A549 (cell line): ENCODE measurements at regions not wholly inside any gene's neighbourhood (a gene's known extent, or its start where the extent isn't known, plus 50 kb on each side); places are given as distances from the start of the nearest gene placed in this dataset.
A peak's percentile ranks its signal among the peaks of the same experiment; 100 is the strongest.

Experiments
- ATAC-seq, 2 experiments: fragments of 200-7000 bp in 1 of 2; fragments of >200 bp in 1 of 2; cut with Nextera tagmentation in 1 of 2; cut with Tn5 transposase in 1 of 2; 3 replicates each; pipeline versions ENCODE4 v1.8.0 to v1.9.1; 2018 to 2020; ENCODE audit warnings: mild to moderate bottlenecking in 1 of 2, moderate library complexity in 1 of 2
- CTCF ChIA-PET: fragments of 300-600 bp; sonication (Branson Sonifier 250); formaldehyde crosslinking; extraction: SDS; loops from one replicate; lab custom pipeline; 2021; ENCODE audit warnings: antibody characterized with exemption, inconsistent platforms; lab: Yijun Ruan, JAX
- POLR2A ChIA-PET: fragments of 350-600 bp; formaldehyde crosslinking; extraction: SDS; loops from one replicate; lab custom pipeline; 2021; ENCODE audit warnings: antibody characterized with exemption, inconsistent platforms; lab: Yijun Ruan, JAX
- DNase-seq, 2 experiments: peaks; one replicate each; pipeline versions ENCODE4 v3.0.0 to v3.0.0-alpha.2; 2011 to 2016; ENCODE audit warnings: low read depth in 1 of 2, low spot score in 1 of 2
- FAIRE-seq: peaks from 2 replicates; lab custom pipeline; 2011; peaks lifted over from hg19 to GRCh38; lab: Jason Lieb, UNC
- H3K27ac ChIP-seq, 2 experiments: fragments of >200 bp; sonication (Bioruptor Twin); formaldehyde crosslinking; 3 replicates each; pipeline ENCODE4 v1.5.1; 2016 to 2017
- H3K4me1 ChIP-seq: fragments of >200 bp; sonication (Bioruptor Twin); formaldehyde crosslinking; 3 replicates; pipeline ENCODE4 v1.6.1; 2016
- H3K4me2 ChIP-seq: fragments of >200 bp; sonication (Bioruptor Twin); formaldehyde crosslinking; 3 replicates; pipeline ENCODE4 v1.6.1; 2016
- H3K4me3 ChIP-seq: fragments of >200 bp; sonication (Bioruptor Twin); formaldehyde crosslinking; 3 replicates; pipeline ENCODE4 v1.5.1; 2016
- H3K9me3 ChIP-seq: fragments of >200 bp; sonication (Bioruptor Twin); formaldehyde crosslinking; 3 replicates; pipeline ENCODE4 v1.6.1; 2016
- ATOH8 ChIP-seq: fragments of 250-450 bp; sonication (Bioruptor Pico); IDR thresholded peaks from 2 replicates; pipeline ENCODE4 v1.5.0; 2020; ENCODE audit warnings: low read depth, mild to moderate bottlenecking, moderate library complexity
- BCL3 ChIP-seq: fragments of >200 bp; sonication (Bioruptor Twin); formaldehyde crosslinking; IDR thresholded peaks from 3 replicates; pipeline ENCODE4 v1.6.1; 2016
- BHLHE40 ChIP-seq: IDR thresholded peaks from 2 replicates; pipeline ENCODE4 v1.6.1; 2012; ENCODE audit warnings: low read depth, low read length, inconsistent platforms
- CBX2 ChIP-seq: fragments of 200-600 bp; sonication (generic); IDR thresholded peaks from 2 replicates; pipeline ENCODE4 v1.6.1; 2016; ENCODE audit warnings: low read depth, mild to moderate bottlenecking, borderline replicate concordance
- CBX8 ChIP-seq: fragments of 200-600 bp; sonication (generic); IDR thresholded peaks from 2 replicates; pipeline ENCODE4 v1.6.1; 2016
- CEBPB ChIP-seq, 2 experiments: fragments of >200 bp in 1 of 2; sonication (Bioruptor Twin) in 1 of 2; formaldehyde crosslinking in 1 of 2; IDR thresholded peaks; 2 replicates each; pipeline ENCODE4 v1.6.1; 2012 to 2016
- CHD4 ChIP-seq: fragments of 200-600 bp; sonication (generic); IDR thresholded peaks from 2 replicates; pipeline ENCODE4 v1.6.1; 2016; ENCODE audit warnings: antibody characterized with exemption, mild to moderate bottlenecking, borderline replicate concordance
- CTCF ChIP-seq: fragments of >200 bp; sonication (Bioruptor Twin); formaldehyde crosslinking; IDR thresholded peaks from 3 replicates; pipeline ENCODE4 v1.5.1; 2016
- E2F6 ChIP-seq: IDR thresholded peaks from 2 replicates; pipeline ENCODE4 v1.6.1; 2012; ENCODE audit warnings: low read depth, borderline replicate concordance
- EP300 ChIP-seq, 2 experiments: fragments of >200 bp; sonication (Bioruptor Twin); formaldehyde crosslinking; IDR thresholded peaks; 2 replicates in 1 of 2; 3 replicates in 1 of 2; pipeline ENCODE4 v1.6.1; 2016 to 2017
- FOSL2 ChIP-seq, 2 experiments: fragments of 450-650 bp in 1 of 2; fragments of >200 bp in 1 of 2; sonication (Bioruptor Twin) in 1 of 2; formaldehyde crosslinking; IDR thresholded peaks; 2 replicates each; pipeline versions ENCODE4 v1.5.0 to v1.6.1; 2016 to 2020; ENCODE audit warnings: mild to moderate bottlenecking in 1 of 2, moderate library complexity in 1 of 2
- GATA3 ChIP-seq: IDR thresholded peaks from 2 replicates; pipeline ENCODE4 v1.6.1; 2012; ENCODE audit warnings: borderline replicate concordance
- HDAC2 ChIP-seq: fragments of 200-600 bp; sonication (generic); IDR thresholded peaks from 2 replicates; pipeline ENCODE4 v1.6.1; 2016
- HES2 ChIP-seq: fragments of >200 bp; sonication (Bioruptor Twin); formaldehyde crosslinking; IDR thresholded peaks from 2 replicates; pipeline ENCODE4 v1.6.1; 2016
- HOXB5 ChIP-seq: fragments of 250-450 bp; sonication (Bioruptor Pico); IDR thresholded peaks from 2 replicates; pipeline ENCODE4 v1.5.0; 2020; ENCODE audit warnings: mild to moderate bottlenecking, moderate library complexity
- JUN ChIP-seq, 2 experiments: fragments of >200 bp; sonication (Bioruptor Twin); formaldehyde crosslinking; IDR thresholded peaks; 2 replicates in 1 of 2; 3 replicates in 1 of 2; pipeline ENCODE4 v1.6.1; 2016 to 2017
- JUNB ChIP-seq: fragments of >200 bp; sonication (Bioruptor Twin); formaldehyde crosslinking; IDR thresholded peaks from 2 replicates; pipeline ENCODE4 v1.6.1; 2016
- MAX ChIP-seq: IDR thresholded peaks from 2 replicates; pipeline ENCODE4 v1.6.1; 2012
- MYC ChIP-seq: IDR thresholded peaks from 2 replicates; pipeline ENCODE4 v1.6.1; 2012; ENCODE audit warnings: mild to moderate bottlenecking, inconsistent platforms, low read length, improper control_type of control experiment, borderline replicate concordance
- PHF8 ChIP-seq: fragments of 200-600 bp; sonication (generic); IDR thresholded peaks from 2 replicates; pipeline ENCODE4 v1.6.1; 2016; ENCODE audit warnings: low read depth, mild to moderate bottlenecking, antibody characterized with exemption, moderate library complexity, borderline replicate concordance
- POLR2AphosphoS2 ChIP-seq: conservative IDR thresholded peaks from 2 replicates; pipeline ENCODE4 v1.6.1; 2012; ENCODE audit warnings: low read length, improper control_type of control experiment, inconsistent platforms
- RAD21 ChIP-seq, 2 experiments: fragments of >200 bp in 1 of 2; sonication (Bioruptor Twin) in 1 of 2; formaldehyde crosslinking in 1 of 2; IDR thresholded peaks in 1 of 2; conservative IDR thresholded peaks in 1 of 2; 2 replicates in 1 of 2; 3 replicates in 1 of 2; pipeline ENCODE4 v1.6.1; 2012 to 2018; ENCODE audit warnings: inconsistent platforms in 1 of 2
- RARB ChIP-seq: fragments of 250-450 bp; sonication (Bioruptor Pico); IDR thresholded peaks from 2 replicates; pipeline ENCODE4 v1.8.0; 2021; ENCODE audit warnings: mild to moderate bottlenecking, moderate library complexity
- RCOR1 ChIP-seq: fragments of 150-350 bp; IDR thresholded peaks from 2 replicates; pipeline ENCODE4 v1.6.1; 2014; ENCODE audit warnings: antibody characterized with exemption, low read length, low read depth
- SMC3 ChIP-seq: fragments of >200 bp; sonication (Bioruptor Twin); formaldehyde crosslinking; IDR thresholded peaks from 3 replicates; pipeline ENCODE4 v1.6.1; 2018; ENCODE audit warnings: inconsistent platforms
- SREBF2 ChIP-seq: fragments of 450-650 bp; IDR thresholded peaks from 2 replicates; pipeline ENCODE4 v1.6.1; 2014; ENCODE audit warnings: mild to moderate bottlenecking, moderate library complexity
- TFCP2L1 ChIP-seq: fragments of 250-450 bp; sonication (Bioruptor Pico); IDR thresholded peaks from 2 replicates; pipeline ENCODE4 v1.5.0; 2021; ENCODE audit warnings: mild to moderate bottlenecking
- TP53 ChIP-seq: fragments of 250-450 bp; sonication (Bioruptor Pico); IDR thresholded peaks from 2 replicates; pipeline ENCODE4 v1.5.0; 2021; ENCODE audit warnings: mild to moderate bottlenecking, moderate library complexity
- USF2 ChIP-seq: fragments of 450-650 bp; IDR thresholded peaks from 2 replicates; pipeline ENCODE4 v1.6.1; 2014; ENCODE audit warnings: antibody characterized with exemption
- WGBS: methylation state at CpG from one replicate; pipeline ENCODE4 v1.1.6; 2017; ENCODE audit errors: missing lambda C conversion rate; 5-methylcytosine and 5-hydroxymethylcytosine counted together

GRCh38 chr3:106425026-106425425 is 556.2 kb upstream of the CBLB start (continued):
- no peak for TF ChIP-seq CTCF
- TF ChIP-seq JUN (IDR thresholded peaks at IDR 0.05) = no peak

- WGBS = 52% methylated on average over 2 of the region's 2 CpGs
- CTCF ChIA-PET = interaction anchor here (1.0 to 1.2 kb wide), 2 partner anchors 10 to 24 kb away, joined by 3 read pairs; no protein-coding TSS in a partner anchor
- Histone ChIP-seq H3K27ac (peak overlapping the region; percentile 2 to 57; a peak in 4 of 6 replicates), H3K4me3 (no peak overlapping the region), H3K4me2 (no peak overlapping the region), H3K9me3 (no peaks in the 10 kb centered on the region), H3K4me1 (peaks cover 26% of the 10 kb centered on the region)
- ATAC-seq (no peak), FAIRE-seq (no peak), DNase-seq (no peak)
- POLR2A ChIA-PET = no interaction called here
- no peak for TF ChIP-seq E2F6
- no peak for TF ChIP-seq HDAC2
- no peak for TF ChIP-seq HOXB5 (CRISPR knock-in tag)
- no peak for TF ChIP-seq EP300 (IDR thresholded peaks at IDR 0.05)
- no peak for TF ChIP-seq CEBPB (IDR thresholded peaks at IDR 0.05)
- TF ChIP-seq RARB (CRISPR knock-in tag) = no peak
- no peak for TF ChIP-seq PHF8
- no peak for TF ChIP-seq BHLHE40
- TF ChIP-seq JUNB = no peak
- TF ChIP-seq MAX = no peak
Measured at GRCh38 chr3:106425916-106426315, 557.1 kb upstream of the CBLB start.

GRCh38 chr3:106428565-106428994 is 559.8 kb upstream of the CBLB start:
- TF ChIP-seq CHD4 (no peak), TP53 (CRISPR knock-in tag) (no peak), E2F6 (no peak), USF2 (no peak), PHF8 (no peak), CBX8 (no peak), BCL3 (peak; percentile 69; the same call in 1 of the 3 replicates), RCOR1 (no peak), POLR2AphosphoS2 (no peak), SREBF2 (no peak), JUNB (peak; percentile 97), FOSL2 (IDR thresholded peaks at IDR 0.05) (peak; percentile 96), FOSL2 (CRISPR knock-in tag; IDR thresholded peaks at IDR 0.05) (peak; percentile 93), CBX2 (no peak), MYC (no peak), GATA3 (peak; percentile 58; the same call in 1 of the 2 replicates), HES2 (peak; percentile 62; the same call in 1 of the 2 replicates), ATOH8 (no peak), RAD21 (conservative IDR thresholded peaks at IDR 0.05 in 1 of 2, IDR thresholded peaks at IDR 0.05 in 1 of 2) (peak in 1 of 2 experiments; percentile 47; a peak in 1 of 5 replicates), JUN (IDR thresholded peaks at IDR 0.05) (peak; percentile 70 to 78; a peak in 4 of 5 replicates), RARB (CRISPR knock-in tag) (no peak), TFCP2L1 (CRISPR knock-in tag) (no peak), CEBPB (IDR thresholded peaks at IDR 0.05) (peak; percentile 73 to 74), EP300 (IDR thresholded peaks at IDR 0.05) (peak; percentile 77 to 83; a peak in 4 of 5 replicates), SMC3 (peak; percentile 29; the same call in 2 of the 3 replicates)
- peak overlapping the region; percentile 73 to 84 for H3K27ac ChIP-seq
- H3K9me3 ChIP-seq = no peaks in the 10 kb centered on the region
- ChIA-PET POLR2A (interaction anchor here (0.5 to 1.2 kb wide), 4 partner anchors 29 to 907 kb away, joined by 3 to 9 read pairs (median 4); no protein-coding TSS in a partner anchor), CTCF (interaction anchor here (0.6 to 1.7 kb wide), 4 partner anchors 15 to 636 kb away, joined by 3 to 4 read pairs (median 4); partner anchors contain the start of gene CBLB)
- WGBS = 7% methylated on average over 2 of the region's 2 CpGs
- peak overlapping the region; percentile 50 for H3K4me2 ChIP-seq
- FAIRE-seq (no peak), DNase-seq (peak; percentile 18 to 79), ATAC-seq (peak; percentile 92 to 95)
- H3K4me1 ChIP-seq = peaks cover 26% of the 10 kb centered on the region
- no peak overlapping the region for H3K4me3 ChIP-seq
